ENCODE measurements at regions not wholly inside any gene's neighbourhood (a gene's known extent, or its start where the extent isn't known, plus 50 kb on each side); places are given as distances from the start of the nearest gene placed in this dataset.

DNA sequence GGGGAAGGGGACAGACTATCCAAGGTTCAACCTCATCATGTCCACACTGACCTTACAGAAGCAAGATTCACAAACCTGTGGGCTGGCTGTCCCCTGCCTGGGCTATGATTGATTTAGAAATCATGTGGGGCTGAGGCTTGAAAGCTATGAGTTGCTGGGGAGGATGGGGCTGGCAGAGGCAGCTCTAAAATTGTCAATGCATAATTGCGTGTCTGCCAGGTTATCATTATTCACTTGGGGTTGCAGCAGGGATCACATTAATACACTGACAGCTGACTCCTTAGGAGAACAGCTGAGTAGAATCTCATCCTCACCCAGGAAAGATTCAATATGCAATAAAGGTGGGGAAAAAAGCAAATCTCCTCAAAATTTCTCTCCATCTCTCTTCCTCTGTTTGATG is 866.3 kb downstream of the CCSER2 start:
- TF ChIP-seq MYC (IDR thresholded peaks at IDR 0.05; ENCODE audit: low read depth, low read length) (no peak), MYC (CRISPR knock-in tag; IDR thresholded peaks at IDR 0.05; ENCODE audit: borderline replicate concordance, low read depth) (no peak), SP2 (IDR thresholded peaks at IDR 0.05; ENCODE audit: extremely low read depth, low read depth, low read length, poor library complexity, severe bottlenecking) (no peak), TCF7L2 (IDR thresholded peaks at IDR 0.05; ENCODE audit: low read depth, low read length) (no peak), ZNF407 (IDR thresholded peaks at IDR 0.05; ENCODE audit: low read depth) (no peak), ZNF3 (CRISPR knock-in tag; IDR thresholded peaks at IDR 0.05) (no peak)

All from K562 (cell line).